OCI-LY1 (cell line): ENCODE measurements at regions not wholly inside any gene's neighbourhood (a gene's known extent, or its start where the extent isn't known, plus 50 kb on each side); places are given as distances from the start of the nearest gene placed in this dataset.

Experiments used
- H2AFZ ChIP-seq: fragments of 200-600 bp; sonication (generic), shearing (Covaris generic); 2 replicates; pipeline ENCODE4 v1.6.0; 2014; ENCODE audit warnings: antibody characterized with exemption, mild to moderate bottlenecking, low read length
- H3F3A ChIP-seq: fragments of 200-600 bp; sonication (generic), shearing (Covaris generic); 2 replicates; pipeline ENCODE4 v1.6.0; 2014; ENCODE audit warnings: mild to moderate bottlenecking, antibody characterized with exemption, low read length, moderate library complexity; ENCODE audit not compliant: insufficient read depth
- H3K27ac ChIP-seq: fragments of 200-600 bp; sonication (generic); 2 replicates; pipeline ENCODE4 v1.5.1; 2014; ENCODE audit warnings: low read length, mixed run types, mild to moderate bottlenecking, low read depth; ENCODE audit not compliant: poor library complexity, severe bottlenecking
- H3K27me3 ChIP-seq: fragments of 200-600 bp; sonication (generic); 2 replicates; pipeline ENCODE4 v1.6.0; 2014; ENCODE audit warnings: antibody characterized with exemption, mild to moderate bottlenecking, low read length, moderate library complexity; ENCODE audit not compliant: insufficient read depth
- H3K36me3 ChIP-seq: fragments of 200-600 bp; sonication (generic); 2 replicates; pipeline ENCODE4 v1.6.1; 2014; ENCODE audit warnings: mild to moderate bottlenecking, antibody characterized with exemption, low read length, moderate library complexity, mixed read lengths; ENCODE audit not compliant: insufficient read depth
- H3K4me1 ChIP-seq: fragments of 200-600 bp; sonication (generic); 2 replicates; pipeline ENCODE4 v1.5.1; 2014; ENCODE audit warnings: mild to moderate bottlenecking, low read length, moderate library complexity; ENCODE audit not compliant: insufficient read depth, severe bottlenecking
- H3K4me2 ChIP-seq: fragments of 200-600 bp; sonication (generic), shearing (Covaris generic); 2 replicates; pipeline ENCODE4 v1.6.1; 2014; ENCODE audit warnings: low read length
- H3K4me3 ChIP-seq: fragments of 200-600 bp; sonication (generic); 2 replicates; pipeline ENCODE4 v1.5.1; 2014; ENCODE audit warnings: low read length, low read depth, mild to moderate bottlenecking, mixed read lengths; ENCODE audit not compliant: poor library complexity, severe bottlenecking
- H3K79me2 ChIP-seq: fragments of 200-600 bp; shearing (Covaris generic); 2 replicates; pipeline ENCODE4 v1.6.1; 2016; ENCODE audit warnings: mixed run types, low read length, mixed read lengths; ENCODE audit not compliant: insufficient read depth
- H3K9ac ChIP-seq: fragments of 200-600 bp; sonication (generic), shearing (Covaris generic); 2 replicates; pipeline ENCODE4 v1.6.1; 2014; ENCODE audit warnings: mild to moderate bottlenecking, low read length, mixed read lengths
- H3K9me2 ChIP-seq: fragments of 200-600 bp; sonication (generic), shearing (Covaris generic); 2 replicates; pipeline ENCODE4 v1.6.1; 2014; ENCODE audit warnings: low read depth, mild to moderate bottlenecking, low read length, mixed read lengths
- H3K9me3 ChIP-seq: fragments of 200-600 bp; shearing (Covaris generic); 2 replicates; pipeline ENCODE4 v1.6.1; 2014; ENCODE audit warnings: low read length, mixed read lengths
- H4K20me1 ChIP-seq: fragments of 200-600 bp; sonication (generic), shearing (Covaris generic); 2 replicates; pipeline ENCODE4 v1.6.0; 2016; ENCODE audit warnings: mild to moderate bottlenecking, low read length; ENCODE audit not compliant: insufficient read depth
- EZH2 ChIP-seq: fragments of 200-600 bp; sonication (generic), shearing (Covaris generic); IDR thresholded peaks from 2 replicates; pipeline ENCODE4 v1.8.0; 2017; ENCODE audit warnings: borderline replicate concordance, mixed run types, mild to moderate bottlenecking, antibody characterized with exemption, low read length, moderate library complexity, mixed read lengths
- TF ChIP-seq, protein P1 (sequence below): fragments of 200-600 bp; sonication (generic), shearing (Covaris generic); IDR thresholded peaks from 2 replicates; pipeline ENCODE4 v1.5.1; 2017; ENCODE audit warnings: mild to moderate bottlenecking, antibody characterized with exemption, low read length, moderate library complexity, mixed read lengths

DNA sequence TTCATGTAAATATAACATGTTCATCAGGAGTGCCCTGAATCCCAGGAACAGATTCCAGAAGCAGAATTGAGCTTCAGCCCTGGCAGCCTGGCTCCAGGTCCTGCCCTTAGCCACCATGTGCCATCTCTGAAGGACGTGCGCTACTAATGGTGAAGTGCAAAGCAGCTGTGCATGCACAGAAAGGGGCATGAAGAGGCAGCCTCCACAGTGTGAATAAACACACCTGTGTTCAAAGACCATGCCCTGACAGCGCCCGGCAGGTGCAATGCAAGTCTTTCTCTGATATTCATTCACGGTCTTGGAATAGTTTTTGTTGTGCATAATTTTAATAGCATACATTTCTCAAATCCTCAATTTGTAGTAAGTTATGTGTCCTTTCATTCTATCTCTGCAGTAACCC is 250.4 kb upstream of the TCERG1L start:
- Histone ChIP-seq H3F3A (no peaks in the 10 kb centered on the region), H3K4me2 (no peak overlapping the region), H3K4me1 (no peaks in the 10 kb centered on the region), H3K9me2 (no peaks in the 10 kb centered on the region), H3K4me3 (no peak overlapping the region), H4K20me1 (no peaks in the 10 kb centered on the region), H3K9me3 (no peaks in the 10 kb centered on the region), H3K79me2 (no peaks in the 10 kb centered on the region), H2AFZ (no peak overlapping the region), H3K27me3 (no peaks in the 10 kb centered on the region), H3K27ac (no peak overlapping the region), H3K36me3 (no peaks in the 10 kb centered on the region), H3K9ac (no peak overlapping the region)
- TF ChIP-seq, protein P1, sequence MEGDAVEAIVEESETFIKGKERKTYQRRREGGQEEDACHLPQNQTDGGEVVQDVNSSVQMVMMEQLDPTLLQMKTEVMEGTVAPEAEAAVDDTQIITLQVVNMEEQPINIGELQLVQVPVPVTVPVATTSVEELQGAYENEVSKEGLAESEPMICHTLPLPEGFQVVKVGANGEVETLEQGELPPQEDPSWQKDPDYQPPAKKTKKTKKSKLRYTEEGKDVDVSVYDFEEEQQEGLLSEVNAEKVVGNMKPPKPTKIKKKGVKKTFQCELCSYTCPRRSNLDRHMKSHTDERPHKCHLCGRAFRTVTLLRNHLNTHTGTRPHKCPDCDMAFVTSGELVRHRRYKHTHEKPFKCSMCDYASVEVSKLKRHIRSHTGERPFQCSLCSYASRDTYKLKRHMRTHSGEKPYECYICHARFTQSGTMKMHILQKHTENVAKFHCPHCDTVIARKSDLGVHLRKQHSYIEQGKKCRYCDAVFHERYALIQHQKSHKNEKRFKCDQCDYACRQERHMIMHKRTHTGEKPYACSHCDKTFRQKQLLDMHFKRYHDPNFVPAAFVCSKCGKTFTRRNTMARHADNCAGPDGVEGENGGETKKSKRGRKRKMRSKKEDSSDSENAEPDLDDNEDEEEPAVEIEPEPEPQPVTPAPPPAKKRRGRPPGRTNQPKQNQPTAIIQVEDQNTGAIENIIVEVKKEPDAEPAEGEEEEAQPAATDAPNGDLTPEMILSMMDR: no peak
- no peak for TF ChIP-seq EZH2

DNA sequence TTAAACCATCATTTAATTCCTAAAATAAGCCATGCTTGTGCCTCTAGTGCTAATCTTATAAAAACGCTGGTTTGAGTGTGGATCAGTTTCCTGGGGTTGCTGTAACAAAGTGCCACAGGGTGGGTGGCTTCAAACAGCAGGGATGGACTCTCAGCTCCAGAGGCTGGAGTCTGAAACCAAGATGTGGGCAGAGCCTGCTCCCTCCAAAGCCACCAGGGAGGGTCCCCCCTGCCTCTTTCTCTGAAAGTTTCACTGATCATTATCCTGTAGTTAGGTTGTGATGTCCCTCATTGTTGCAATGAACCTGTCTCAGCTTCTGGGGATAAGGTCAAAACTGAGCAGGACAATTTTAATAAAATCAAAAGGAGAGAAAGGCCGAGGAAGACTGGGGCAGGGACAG is 251.9 kb upstream of the TCERG1L start:
- no peak overlapping the region for H3K4me2 ChIP-seq
- H3K9me3 ChIP-seq: no peaks in the 10 kb centered on the region
- H3K4me1 ChIP-seq: no peaks in the 10 kb centered on the region
- no peaks in the 10 kb centered on the region for H4K20me1 ChIP-seq
- H2AFZ ChIP-seq: no peak overlapping the region
- TF ChIP-seq, protein P1: no peak
- no peak for TF ChIP-seq EZH2
- H3K9ac ChIP-seq: no peak overlapping the region
- H3K27me3 ChIP-seq: no peaks in the 10 kb centered on the region
- H3K27ac ChIP-seq: no peak overlapping the region
- no peak overlapping the region for H3K4me3 ChIP-seq
- H3F3A ChIP-seq: no peaks in the 10 kb centered on the region
- no peaks in the 10 kb centered on the region for H3K9me2 ChIP-seq
- no peaks in the 10 kb centered on the region for H3K79me2 ChIP-seq
- no peaks in the 10 kb centered on the region for H3K36me3 ChIP-seq

DNA sequence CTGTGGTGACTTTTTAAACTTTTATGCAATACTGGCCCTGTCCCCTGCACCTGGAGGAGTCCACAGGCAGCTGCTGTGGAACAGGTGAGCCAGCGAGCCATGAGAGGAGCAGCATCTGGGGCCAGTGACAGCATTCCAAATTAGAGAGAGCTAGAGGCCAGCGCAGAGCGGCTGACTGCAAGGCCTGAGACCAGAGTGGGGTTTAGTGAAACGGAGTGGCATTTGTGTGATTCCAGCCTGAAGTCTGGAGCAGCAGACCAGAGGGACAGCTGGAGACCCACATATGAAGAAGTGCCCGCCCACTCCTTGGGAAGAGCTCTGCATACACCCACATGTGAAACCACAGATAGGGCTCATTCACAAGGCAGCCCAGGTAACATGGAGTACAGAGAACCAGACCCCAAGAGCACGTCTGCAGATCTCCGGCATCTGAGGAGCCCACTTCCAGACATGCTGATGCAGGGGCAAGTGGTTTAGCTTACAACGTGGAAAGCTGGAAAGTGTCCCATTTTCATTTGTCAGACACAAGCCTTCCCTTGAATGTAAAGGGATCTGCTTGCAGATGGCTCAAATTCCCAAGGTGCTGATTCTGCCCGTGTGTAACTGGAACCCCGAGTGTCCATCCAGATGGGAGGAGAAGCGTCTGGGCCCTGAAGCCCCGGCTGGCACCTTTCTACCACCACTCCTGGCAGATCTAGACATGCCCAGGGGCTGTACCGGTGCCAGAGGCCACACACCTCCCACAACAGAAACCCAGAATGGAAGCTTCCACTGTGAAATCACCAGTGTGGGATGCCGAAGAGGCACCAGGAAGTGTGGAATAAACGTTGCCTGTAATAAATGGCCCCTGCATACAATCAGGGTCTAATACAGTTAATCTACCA is 256.0 kb upstream of the TCERG1L start:
- no peak for TF ChIP-seq EZH2
- TF ChIP-seq, protein P1: no peak
- Histone ChIP-seq H2AFZ (no peak overlapping the region), H3K79me2 (no peaks in the 10 kb centered on the region), H3K27me3 (no peaks in the 10 kb centered on the region), H3K27ac (no peak overlapping the region), H3K9me3 (no peaks in the 10 kb centered on the region), H3K36me3 (no peaks in the 10 kb centered on the region), H4K20me1 (no peaks in the 10 kb centered on the region), H3K4me1 (no peaks in the 10 kb centered on the region), H3K9ac (no peak overlapping the region), H3K9me2 (no peaks in the 10 kb centered on the region), H3F3A (no peaks in the 10 kb centered on the region), H3K4me3 (no peak overlapping the region), H3K4me2 (no peak overlapping the region)
